T follicular helper cell (primary cell): ENCODE measurements at regions not wholly inside any gene's neighbourhood (a gene's known extent, or its start where the extent isn't known, plus 50 kb on each side); places are given as distances from the start of the nearest gene placed in this dataset.

Experiments
- DNase-seq: peaks from one replicate; pipeline ENCODE4 v3.0.0-alpha.2; 2020; ENCODE audit warnings: low read depth

DNA sequence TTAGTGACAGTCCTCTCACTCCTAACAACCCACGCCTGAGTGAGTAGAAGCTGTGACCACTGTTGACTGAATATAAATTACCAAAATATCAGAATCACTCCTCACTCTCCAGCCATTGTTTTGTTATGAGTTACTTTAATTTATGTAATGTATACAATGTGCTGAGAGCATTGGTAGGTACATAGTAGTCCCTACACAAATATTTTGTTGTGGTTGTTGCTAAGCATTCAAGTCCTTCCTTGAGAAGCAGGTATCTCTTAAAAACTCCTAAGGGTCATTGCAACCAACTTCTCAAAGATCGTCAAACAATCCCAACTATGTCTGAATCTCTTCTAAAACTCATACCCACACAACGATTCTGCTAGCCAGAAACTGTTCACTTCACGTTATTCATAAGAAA, 476.8 kb upstream of the TNP1 start:
- DNase-seq, result no peak

DNA sequence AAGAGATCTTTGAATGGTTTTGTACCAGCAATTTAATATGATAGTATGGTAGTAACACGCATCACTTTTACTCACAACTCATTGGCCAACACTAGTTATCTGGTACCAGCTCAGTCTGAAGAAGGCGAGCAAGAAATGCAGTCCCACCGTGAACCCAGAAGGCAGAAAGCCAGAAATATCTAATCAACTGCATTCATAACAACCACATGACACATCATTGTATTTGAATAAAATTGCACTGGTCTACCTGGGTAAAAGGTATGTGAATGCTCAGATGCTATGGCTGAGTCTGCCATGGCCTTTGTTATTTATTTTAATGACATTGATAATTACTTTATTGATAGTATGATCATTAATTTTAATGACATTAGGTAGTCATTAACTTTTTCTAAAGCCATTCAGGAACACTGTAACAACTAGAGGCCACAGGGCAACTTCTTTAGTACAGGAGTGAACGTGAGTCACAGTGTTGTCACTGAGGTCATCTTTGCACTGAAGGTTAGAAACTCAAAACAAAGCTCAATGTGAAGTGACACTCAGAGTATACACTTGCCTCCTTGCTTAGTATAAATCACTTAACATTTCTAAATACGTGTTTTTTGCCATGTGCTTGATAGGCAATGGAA, 475.6 kb upstream of the TNP1 start:
- no peak for DNase-seq

DNA sequence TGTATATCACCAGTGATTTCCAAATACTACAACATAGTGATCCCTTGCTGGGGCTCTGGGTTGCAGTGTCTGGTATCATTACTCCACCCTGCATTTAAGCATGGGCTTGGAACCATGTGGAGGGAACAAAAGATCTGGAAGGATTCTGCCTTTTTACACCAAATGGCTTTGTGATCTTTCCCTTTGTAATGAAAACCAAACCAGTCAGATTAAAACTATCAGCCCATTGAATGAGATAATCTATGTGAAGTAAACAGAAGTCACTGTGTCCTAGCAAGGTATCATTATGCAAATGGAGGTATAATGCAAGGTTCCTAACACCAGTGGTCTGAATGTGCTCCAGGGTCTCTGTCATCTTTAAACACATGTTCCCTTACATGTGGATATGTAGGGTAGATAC, 474.7 kb upstream of the TNP1 start:
- no peak for DNase-seq

DNA sequence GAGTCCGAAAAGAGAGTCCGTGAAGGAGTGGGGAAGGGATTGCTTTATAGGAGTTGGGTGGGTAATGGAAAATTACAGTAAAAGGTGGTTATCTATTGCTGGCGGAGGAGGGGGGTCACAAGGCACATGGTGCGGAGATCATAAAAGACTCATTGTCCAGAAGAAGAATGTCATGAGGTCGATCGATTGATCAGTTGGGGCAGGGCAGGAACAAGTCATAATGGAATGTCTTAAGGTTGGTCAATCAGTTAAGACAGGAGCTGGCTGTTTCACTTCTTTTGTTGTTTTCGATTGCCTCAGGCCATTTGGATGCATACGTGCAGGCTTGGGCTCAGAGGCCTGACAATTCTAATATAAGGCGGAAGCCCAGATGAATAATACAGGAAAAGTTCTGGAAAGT, 473.0 kb upstream of the TNP1 start:
- no peak for DNase-seq

DNA sequence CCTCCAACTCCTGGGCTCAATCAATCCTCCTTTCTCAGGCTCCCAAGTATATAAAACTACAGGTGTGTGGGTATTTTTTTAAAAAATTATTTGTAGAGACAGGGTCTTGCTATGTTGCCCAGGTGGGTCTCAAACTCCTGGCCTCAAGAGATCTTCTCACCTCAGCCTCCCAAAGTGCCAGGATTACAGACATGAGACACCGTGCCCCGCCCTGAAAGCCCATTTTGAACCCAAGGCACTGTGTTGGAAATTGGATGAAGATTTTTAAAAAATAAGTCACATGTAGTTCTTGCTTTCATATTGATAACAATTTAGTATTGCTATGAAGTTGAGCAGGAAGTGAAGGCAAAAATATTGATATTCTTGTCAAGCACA, 472.5 kb upstream of the TNP1 start:
- DNase-seq, result no peak

DNA sequence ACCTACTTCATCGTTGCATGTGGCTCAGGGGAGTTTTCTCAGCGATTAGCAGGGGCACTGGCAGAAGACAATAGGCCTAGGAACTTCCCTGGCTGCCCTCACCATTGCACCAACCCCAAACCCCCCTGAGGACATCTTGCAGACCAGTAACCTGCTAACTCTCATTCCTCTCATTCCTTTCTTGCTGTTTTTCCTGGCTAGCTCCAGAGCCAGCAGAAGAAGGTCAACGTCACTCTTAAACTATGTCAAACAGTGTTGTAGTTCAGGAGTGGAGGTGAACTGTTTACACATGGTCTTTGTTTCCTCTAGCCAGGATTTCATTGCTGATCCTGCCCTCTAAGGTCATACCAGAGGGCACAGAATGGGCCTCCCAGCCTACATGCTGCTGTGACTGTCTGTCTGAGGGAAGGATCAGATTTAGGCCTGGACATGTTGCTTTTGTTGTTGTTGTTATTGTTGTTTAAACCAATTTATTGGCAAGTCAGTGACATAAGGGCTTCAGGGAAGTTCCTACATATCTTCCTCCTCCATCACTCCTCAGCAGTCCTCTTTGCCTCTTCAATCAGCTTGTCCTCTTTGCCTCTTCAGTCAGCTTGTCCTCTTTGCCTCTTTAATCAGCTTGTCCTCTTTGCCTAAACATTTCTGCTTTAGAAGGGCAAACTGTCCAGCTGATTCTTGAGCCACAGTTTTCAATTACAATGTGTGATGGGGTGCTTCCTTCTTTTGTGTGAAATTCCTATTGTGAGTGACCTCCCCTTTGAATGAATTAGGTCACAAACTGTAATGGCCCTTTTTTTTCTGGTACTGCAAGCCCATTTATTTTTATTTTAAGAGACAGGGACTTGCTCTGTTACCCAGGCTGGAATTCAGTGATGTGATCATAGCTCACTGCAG, 471.9 kb upstream of the TNP1 start:
- no peak for DNase-seq

DNA sequence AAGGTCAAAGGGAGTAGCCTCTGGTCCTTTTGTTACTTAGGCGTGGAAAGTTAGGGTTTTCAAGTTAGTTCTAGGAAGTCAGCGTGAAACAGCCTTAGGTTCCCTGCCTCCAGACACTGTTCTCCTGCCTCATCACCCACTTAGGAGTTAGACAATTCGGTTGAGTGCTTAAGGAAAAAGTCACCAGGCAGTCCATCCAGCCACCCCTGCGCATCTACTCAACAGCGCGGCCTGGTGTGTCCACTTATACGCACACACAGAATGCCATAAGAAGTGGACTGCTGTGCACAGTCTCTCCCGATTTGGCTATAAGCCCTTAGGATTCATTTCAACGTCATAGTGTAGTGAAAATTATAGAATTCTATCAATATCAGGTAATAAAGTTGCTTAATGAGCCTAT, 470.8 kb upstream of the TNP1 start:
- DNase-seq, result no peak

DNA sequence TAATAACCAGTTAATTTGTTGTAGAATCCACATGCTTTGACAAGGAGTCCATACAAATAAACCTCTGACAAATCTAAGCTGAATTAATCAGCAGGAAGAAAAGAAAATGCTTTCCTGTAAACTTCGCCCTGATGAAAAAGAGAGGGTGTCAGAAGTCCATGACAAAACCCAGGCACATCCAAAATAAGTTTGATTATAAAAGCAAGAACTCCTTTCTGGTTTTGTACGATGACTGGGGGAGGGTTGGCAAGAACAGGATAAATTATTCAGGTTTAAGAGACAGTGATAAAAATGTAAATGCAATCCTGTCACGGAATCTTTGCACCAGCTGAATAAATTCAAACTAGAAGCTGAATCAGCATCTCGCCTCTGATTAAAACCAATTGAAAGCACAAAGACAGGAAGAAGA, 469.2 kb upstream of the TNP1 start:
- no peak for DNase-seq

DNA sequence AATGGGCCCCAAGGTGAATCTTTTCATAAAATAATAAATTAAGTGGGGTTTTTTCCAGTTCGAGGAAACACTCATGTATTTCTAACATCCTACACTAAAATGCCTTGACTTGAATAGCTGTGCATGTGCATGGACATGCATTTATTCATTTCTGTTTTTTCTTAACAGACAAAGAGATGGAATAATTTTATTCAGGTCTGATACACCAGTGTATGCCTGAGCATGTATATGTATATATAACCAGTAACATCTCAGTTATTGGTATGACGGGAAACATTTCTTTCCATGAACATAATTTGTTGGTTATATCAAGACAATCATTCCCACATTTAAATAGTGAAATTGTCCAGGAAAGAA, 468.7 kb upstream of the TNP1 start:
- DNase-seq, result no peak

DNA sequence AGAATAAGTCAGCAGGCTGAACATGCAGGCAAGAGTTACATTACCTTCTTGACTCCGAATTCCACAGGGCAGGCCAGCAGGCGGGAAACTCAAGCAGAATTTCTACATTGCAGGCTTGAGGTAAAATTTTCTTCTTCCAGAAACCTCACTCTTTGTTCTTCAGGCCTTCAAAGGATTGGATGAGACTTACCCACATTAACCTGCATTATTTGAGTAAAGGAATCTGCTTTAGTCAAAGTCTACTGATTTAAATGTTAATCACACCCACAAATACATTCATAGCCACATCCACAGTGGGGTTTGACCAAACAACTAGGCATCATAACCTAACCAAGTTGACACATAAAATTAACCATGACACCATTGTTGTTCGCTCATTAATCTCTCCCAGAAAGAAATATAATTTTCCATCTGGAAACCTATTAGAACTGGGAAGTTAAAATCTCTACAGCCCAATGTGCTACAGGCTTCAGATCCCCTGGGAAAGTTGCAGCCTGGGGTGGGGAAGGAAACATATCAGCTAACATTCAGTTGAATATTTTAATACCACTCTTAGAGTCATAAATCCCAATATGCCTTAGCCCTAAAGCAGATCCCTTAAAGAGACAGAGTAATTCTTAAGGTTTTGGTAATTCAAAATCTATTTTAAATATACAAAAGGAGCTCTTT, 468.2 kb upstream of the TNP1 start:
- DNase-seq, result no peak

DNA sequence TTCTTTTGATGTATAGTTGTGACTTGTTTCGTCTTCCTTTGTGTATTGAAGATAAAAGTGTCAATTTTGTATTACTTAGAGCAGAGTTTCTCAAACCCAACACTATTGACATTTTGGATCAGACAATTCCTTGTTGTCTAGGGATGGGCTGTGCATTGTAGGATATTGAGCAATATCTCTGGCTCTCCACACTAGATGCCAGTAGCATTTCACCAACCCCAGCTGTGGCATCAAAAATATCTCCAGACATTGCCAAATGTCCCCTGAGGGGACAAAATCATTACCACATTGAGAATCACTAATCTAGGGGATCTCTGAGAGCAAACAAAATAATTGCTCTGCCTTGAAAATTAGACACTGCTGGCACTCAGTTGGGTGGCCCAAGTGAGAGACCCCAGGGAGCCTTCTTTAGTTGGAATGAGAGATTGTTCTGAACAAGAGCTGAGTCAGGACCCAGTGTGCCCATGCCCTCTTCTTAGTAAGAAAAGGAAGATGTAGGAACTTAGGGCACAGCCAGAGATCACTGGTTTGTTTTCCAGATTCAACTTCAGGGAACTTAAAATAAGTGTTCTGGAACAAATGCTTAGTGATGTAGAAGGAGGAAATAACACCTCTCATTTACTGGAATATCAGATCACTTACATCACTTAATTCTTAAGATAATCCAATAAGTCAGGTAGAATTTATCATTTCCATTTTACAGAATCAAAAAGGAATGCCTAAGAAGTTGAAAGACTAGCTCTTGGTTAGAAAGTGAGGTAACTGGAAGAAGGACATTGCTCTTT, 466.6 kb upstream of the TNP1 start:
- no peak for DNase-seq

DNA sequence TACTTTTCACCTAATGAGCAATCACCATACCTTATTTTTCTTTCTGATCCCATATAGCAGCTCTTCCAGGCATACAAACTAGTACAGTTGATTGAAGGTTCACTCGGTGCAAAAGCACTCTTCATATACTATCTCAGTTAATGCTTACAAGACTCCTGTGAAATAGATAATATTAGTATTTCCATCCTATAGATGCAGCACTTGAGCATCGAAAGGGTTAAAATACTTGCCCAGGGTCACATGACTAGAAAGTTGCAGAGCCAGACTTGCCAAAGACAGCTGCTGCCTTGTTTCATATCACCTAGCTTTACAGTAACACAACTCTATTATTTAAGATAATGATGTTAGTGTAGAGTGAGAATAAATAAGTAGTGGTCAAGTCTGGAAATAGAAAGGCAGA, 466.0 kb upstream of the TNP1 start:
- DNase-seq, result no peak

DNA sequence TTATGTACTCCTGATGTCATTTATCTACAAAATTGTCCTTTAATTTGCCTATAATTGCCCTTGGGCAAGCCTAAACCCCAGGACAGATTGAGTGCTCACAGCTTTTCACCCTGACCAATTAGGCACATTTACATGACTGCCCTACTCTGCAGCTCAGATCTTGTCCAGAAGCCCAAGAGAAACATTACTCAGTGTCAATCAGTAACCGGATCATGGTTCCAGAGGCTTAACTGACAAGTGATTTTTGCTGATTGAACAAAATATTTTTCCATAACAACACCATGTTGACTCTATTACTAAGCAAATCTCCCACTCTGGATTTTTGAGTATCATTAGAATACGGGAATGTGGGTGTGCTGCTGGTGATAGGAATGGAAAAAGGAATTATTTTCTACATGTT, 465.4 kb upstream of the TNP1 start:
- DNase-seq, result no peak

DNA sequence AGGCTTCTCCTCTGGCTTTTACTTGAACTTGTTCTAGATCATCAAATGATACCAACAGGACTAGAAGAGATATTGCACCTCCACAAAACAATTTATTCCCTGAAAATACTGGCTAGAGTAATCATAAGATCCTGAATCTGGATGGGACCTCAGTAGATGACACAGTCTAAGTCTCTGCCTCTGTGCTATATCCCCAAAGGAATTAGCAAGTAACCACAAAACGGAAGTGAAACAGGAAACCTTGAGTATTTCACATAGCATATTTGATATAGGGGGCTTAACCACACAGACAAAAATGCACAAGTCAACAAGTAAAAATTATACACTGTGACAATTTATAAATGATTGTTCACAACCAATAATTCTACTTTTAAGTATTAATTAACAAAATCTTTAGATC, 456.9 kb upstream of the TNP1 start:
- no peak for DNase-seq

DNA sequence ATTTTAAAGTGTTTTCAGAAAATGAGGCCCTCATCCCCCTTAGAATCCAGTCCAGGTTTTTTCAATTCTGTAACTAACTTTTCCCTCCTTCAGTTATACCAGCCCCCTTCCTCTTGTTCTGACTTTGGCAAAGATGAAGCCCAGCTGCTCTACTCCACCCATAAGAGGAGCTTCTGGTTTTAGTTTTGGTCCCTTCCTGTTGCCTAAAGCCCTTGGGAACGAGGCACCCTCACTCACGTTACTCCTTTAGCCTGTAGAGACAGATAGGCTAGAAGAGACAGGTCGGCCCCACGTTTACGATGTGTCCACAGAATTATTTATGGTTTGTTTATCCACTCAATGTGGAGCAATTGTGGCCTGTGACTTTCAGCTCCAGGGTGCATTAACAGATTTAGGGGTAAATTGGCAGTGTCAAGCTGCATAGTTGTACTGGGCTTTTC, 454.2 kb upstream of the TNP1 start:
- no peak for DNase-seq

DNA sequence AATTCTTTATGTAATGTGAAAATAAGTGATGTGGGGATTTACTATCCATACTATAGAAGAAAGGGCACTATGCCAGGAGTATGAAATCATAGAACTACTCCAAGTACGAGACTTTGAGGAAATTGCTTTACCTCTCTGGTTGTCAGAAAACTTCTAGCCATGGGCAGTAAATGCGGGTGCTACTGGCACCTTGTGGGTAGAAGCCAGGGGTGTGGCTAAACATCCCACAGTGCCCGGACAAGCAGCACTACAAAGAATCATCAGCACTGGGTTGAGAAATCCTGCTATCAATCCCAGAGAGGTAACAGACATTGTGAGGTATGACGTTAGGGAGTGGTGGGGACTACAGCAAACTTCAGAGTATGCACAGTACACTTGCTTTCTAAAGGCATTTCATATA, 453.5 kb upstream of the TNP1 start:
- DNase-seq, result no peak

DNA sequence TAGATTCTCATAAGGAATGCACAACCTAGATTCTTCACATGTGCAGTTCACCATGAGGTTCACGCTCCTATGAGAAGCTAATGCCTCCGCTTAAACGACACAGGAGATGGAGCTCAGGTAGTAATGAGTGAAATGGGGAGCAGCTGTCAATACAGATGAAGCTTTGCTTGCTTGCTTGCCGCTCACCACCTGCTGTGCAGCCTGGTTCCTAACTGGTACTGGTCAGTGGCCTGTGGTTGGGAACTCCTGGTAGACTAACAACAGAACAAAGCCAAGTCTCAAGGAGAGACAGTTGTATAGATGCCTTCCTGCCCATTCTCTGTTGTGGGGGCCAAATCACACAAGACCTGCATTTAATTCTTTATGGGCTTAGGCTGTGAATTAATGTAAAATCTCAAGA, 449.2 kb upstream of the TNP1 start:
- DNase-seq, result no peak

DNA sequence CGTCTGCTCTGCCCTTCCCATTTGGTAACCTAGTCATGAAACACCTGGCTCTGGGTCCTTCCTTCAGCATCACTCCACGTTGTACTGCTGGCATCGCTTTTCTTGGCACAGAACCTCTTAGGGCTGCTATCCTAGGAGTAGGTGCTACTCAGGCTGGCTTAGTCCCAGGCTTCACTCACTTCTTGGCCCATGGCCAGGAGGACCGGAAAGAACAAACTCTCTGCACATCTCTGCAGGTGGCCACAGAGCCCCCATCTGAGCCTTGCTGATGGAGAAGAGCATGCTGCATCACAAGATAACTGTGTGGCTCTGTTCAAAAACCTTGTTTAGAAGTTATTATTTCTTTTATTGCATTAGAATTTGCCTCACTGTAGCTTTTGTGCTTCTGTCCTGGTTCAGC, 447.2 kb upstream of the TNP1 start:
- no peak for DNase-seq

DNA sequence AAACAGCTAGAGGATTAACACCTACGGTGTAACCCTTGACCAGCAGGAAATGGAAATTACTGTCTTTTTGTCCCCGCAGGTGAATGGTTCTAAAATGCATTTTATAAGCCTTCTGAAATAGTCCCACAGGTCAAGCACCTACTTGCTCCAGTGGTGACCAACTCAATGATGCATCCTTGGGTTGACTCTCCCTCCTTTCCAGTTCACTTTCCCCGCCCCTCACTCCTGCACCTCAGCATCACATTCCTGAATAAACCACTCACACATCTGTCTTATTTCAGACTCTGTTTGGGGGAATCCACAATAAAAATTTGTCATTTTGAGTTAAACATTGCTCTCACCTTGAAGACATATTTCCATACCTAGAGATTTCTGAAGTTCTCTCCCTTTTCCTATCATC, 446.0 kb upstream of the TNP1 start:
- DNase-seq, result no peak

DNA sequence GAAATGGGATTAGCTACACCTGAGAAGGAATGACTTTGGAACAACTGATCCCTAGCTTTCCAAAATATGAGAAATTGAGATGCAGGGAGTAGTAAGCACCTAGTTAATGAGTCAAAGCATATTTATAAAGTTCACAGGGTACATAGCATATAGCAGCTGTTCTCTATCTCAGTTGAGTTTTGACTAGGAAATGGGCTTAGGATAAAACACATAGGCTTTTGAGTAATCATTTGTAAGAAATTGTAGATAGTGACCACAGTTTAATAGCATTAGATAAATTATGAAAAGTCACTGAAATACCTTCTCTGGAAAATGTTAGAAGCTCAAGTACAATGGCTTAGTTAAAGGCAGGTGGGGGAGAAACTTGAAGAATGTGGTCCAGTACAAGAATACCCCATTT, 444.7 kb upstream of the TNP1 start:
- DNase-seq, result no peak

DNA sequence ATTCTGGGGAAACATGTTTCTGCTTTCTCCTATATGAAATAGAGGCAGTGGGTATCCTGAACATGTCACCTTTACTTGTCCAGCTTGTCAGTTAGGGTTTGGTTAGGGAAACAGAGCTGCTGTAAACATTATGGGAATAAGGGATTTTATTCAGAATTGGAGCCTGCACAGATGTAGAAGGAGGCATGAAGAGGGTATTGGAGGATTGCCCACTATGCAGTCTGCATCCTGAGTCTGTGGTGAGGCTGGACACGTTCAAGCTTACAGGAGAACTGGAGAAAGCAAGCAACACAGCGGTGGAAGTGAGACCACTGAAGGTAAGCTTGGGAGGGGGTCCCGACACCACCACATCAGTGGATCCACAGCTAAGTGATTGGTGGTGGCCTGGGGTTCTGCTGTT, 443.0 kb upstream of the TNP1 start:
- DNase-seq, result no peak

DNA sequence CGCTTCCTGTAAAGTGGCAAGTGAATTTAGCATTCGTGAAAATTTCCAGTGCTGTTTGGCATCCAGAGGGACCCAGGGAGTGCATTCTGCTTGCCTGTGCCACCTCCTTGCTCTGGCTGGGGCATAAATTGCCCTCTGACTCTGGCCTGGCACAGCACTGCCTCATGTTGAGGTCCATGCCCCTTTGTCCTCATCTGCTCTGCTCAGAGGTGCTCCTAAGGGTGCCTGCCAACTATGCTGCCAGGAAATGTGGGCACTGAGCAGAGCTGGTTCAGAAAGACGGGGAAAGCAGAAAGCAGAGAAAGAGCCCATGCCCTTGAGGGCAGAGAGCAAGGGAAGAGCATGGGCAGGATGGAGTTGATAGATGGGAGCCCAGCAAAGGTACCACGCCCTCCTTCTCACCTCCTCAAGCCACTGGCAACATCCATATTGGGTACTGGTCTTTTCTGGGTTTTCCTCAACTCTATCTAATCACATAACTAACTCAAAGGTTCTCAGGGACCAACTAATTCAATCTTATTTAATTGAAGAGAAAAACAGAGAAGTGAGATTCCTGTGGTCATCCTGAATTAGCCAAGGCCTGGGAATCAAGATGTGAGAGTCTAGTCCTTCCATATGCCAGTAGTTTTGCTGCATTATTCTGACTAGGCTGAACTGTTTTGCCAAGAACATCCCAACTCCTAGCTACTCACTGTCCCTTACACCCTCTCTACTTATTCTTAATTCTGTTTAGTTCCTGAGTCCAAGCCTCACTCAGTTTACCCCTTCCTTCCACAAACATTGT, 441.5 kb upstream of the TNP1 start:
- DNase-seq, result no peak
